ENCODE measurements at regions not wholly inside any gene's neighbourhood (a gene's known extent, or its start where the extent isn't known, plus 50 kb on each side); places are given as distances from the start of the nearest gene placed in this dataset.

DNA sequence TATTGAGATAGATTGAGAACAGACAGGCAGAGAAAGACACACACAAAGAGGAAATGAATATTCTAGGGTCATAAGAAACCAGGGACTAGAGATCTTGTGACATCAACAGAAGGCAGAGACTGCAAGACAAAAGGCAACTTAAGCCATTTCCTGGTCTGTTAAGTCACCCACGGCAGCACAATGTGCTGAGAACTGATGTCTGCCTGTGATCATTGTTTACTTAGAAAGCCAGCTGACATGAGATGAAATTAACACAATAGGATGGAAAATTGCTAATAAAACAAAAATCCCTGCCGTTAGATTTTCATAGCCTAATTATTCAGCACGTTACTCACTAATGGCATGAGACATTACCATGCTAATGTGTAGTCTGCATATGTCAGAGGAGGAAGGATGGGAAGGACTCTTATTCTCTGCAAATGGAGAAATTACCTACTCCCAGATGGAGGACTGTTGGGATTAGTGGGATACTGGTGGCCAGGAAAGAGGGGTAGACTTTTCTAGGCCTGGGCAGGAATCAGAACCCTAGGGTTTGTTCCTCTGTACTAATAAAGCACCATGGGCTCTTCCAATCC is 191.3 kb upstream of the PODXL start:
- in situ Hi-C loops (cut with HindIII; ENCODE audit: low sequenced_read_pairs), result no loop called here

DNA sequence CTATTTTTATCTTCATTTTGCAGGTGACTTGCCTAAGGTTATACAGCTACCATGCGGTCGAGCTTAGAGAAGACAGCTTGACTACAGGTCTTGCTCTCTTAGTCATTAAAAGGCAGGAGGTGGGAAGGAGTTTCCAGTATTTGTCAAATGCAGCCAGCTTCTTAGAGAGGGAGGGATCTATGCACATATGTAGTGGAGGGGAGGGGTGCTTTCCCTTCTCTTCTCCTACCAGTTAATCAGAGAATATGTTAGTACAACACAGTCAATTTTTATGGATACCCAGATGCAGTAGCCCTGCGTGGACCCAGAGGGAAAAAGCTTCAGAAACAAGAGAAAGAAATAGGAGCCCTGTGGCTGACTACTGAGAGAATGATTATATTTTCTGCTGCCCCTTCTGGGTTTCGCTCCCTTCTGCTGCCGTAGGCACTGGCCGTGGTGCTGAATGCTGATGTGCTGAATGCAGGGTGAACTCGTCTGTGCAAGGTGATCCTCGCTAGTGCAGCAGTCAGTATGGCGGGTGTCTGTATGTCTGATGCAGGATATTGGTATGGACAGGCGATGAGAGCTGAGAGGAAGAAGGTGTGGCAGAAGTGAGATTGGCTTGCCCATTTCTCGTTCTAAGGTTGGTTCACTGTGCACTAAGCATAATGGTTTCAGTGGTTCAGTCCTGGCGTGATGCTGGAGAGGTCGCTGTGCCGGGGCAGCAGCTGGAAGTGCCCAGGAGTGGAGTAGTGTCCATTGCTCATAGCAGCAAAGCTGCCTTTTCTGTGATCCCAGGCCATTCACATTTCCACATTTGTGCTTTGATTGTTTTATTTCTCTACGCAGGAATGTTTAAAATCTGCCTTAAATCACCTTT is 189.2 kb upstream of the PODXL start:
- in situ Hi-C loops (cut with HindIII; ENCODE audit: low sequenced_read_pairs), result no loop called here

DNA sequence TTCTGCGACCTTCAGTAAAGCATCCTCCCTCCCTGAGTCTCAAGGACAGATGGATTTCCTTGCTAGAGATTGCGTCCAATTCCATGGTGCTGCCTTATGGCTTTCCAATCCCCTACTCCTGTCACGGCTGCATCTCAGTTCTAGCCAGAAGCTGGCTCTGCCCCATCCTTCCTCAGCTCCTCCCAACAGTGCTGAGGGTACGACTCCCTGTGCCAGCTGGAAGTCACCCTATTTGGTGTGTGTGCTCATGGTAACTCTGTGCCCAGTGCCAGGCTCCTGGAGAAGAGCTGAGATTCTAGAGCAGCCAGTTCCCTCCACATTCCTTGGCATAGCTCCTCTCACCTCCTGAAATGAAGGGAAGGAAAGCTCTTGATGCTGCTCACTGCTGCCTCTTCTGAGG is 185.0 kb upstream of the PODXL start:
- in situ Hi-C loops (cut with HindIII; ENCODE audit: low sequenced_read_pairs), result no loop called here

DNA sequence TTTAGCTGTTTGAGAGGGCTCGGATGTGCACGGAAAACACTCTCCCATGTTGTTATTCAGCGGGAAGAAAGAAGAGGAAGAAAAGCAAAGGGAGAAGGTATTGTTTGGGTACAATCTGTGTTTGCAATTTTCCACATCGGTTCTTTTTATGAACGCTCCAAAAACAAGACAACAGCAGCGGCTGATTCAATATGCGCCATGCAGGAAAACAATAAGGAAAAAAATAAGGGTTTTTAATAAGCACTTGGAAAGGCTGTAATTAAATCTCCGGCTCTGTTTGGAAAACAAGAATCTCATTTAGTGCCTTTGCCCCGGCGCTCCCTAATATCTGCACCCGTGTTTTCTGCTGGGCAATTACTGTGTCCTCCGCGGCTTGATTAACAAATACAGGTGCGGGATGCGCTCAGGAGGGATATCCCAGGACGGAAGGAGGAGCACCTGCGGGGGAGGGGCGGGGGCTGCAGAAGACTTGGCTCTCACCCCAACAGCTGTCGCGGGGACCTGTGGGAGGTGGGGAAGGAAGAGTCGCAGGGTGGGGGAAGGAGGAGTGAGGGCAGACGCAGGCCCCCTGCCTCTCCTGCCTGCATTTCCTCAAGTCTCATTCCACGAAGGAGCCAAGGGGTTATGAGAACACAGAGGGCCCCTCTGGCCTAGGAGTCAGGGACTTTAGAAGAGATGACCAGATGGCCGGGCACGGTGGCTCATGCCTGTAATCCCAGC is 181.5 kb upstream of the PODXL start:
- in situ Hi-C loops (cut with HindIII; ENCODE audit: low sequenced_read_pairs), result no loop called here

DNA sequence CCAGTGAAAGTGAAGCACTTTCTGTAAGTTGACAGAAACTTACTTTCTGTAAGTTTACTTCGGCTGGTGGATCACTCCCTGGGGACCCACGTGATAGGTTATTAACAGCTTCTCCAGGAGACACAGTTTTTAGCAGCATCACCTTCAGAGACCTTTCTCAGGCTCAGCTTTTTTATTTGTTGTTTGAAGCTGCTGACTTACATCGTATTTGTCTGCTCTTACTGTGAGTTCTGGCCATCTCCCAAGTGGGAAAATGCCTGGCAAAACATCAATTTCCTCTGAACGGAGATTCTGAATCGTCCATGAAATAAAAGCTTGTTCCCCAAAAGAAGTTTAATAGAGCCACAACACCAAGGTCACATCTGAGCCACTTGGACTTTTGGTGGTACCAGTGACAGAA is 178.7 kb upstream of the PODXL start:
- in situ Hi-C loops (cut with HindIII; ENCODE audit: low sequenced_read_pairs), result no loop called here

DNA sequence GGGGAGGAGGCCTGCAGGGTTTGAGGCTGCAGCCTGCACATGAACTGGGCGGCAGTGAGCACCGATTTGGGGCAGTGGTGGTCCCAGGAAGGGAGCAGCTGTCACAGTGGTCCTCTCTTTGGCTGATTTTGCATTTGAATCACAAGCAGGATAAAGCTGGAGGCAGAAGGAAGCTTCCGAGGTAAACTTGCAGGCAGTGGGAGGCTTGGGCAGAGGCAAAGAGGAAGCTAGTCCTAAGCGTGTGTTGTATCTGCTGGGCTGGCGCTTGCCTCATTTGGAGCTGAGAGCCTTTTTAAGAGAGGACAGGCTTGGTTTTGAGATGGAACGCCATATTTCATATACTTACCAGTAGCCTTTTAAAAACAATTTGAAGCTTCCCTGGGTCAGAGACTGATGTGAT is 177.2 kb upstream of the PODXL start:
- in situ Hi-C loops (cut with HindIII; ENCODE audit: low sequenced_read_pairs), result no loop called here

DNA sequence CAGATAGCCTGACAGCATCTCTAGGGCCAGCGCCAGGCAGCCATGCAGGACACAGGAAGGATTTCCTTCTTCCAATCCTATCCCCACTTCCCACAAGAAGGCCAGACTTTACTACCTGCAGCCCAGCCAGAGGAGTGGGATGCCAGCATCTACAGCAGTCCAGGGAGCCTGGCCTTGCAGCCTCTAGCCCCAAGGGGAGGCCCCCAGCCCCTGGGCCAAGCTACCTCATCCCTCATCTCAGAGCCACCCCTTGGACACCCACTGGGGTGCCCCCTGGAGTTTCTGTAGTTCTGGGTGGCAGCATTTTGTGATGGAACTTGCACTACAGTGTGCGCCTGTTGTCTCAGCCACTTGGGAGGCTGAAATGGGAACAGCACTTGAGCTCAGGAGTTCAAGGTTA is 170.8 kb upstream of the PODXL start:
- in situ Hi-C loops (cut with HindIII; ENCODE audit: low sequenced_read_pairs), result no loop called here

DNA sequence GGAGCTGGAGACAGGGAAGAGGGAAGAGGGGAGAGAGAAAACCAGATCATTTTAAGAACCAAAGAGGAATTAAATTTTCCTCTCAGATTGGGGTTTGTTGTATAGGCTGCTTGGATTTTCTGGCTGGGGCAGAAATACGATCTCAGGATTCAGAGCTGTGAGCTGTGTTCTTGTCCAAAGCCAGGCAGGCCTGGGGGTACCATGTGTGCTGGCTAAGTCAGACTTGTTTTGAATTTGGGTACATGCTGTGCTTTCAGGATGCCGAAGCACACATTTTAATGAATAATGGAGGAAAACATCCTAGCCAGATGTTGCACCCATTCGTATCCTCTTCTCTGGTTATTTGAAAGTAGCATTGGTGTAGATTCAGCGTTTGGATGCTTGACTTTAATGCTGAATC is 170.3 kb upstream of the PODXL start:
- in situ Hi-C loops (cut with HindIII; ENCODE audit: low sequenced_read_pairs), result no loop called here

DNA sequence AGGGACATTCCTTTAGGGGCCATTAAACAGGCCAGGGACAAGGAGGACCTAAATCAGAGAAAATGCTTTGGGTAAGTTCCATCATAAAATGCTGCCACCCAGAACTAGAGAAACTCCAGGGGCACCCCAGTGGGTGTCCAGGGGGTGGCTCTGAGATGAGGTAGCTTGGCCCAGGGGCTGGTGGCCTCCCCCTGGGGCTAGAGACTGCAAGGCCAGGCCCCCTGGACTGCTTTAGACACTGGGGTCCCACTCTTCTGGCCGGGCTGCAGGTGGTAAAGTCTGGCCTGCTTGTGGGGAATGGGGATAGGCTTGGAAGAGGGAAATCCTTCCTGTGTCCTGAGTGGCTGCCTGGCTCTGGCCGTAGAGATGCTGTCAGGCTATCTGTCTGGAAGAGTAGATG is 169.6 kb upstream of the PODXL start:
- in situ Hi-C loops (cut with HindIII; ENCODE audit: low sequenced_read_pairs), result no loop called here

DNA sequence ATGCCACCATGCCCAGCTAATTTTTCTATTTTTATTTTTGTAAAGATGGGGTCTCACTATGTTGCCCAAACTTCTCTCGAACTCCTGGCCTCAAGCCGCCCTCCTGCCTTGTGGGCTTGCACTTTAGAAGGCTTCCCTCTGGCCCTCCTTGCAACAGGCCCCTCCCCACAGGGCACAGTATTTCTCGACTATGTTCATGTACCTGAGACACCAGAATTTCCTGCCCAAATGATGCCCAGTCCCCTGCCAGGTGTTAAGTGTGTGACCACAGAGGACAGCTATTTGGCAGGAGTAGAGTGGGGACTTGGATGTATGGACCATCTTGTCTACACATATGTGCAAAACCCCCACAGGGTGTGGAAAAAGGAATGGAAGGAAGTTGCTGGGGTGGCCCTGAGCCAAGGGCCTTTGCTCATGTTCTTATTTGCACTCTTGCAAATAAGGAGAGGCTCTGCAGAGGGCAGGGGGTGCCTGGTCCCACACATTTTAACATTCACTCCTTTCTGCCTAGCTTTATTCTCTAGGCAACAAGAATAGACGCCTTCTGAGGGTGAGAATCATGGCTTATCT is 168.4 kb upstream of the PODXL start:
- in situ Hi-C loops (cut with HindIII; ENCODE audit: low sequenced_read_pairs), result no loop called here

DNA sequence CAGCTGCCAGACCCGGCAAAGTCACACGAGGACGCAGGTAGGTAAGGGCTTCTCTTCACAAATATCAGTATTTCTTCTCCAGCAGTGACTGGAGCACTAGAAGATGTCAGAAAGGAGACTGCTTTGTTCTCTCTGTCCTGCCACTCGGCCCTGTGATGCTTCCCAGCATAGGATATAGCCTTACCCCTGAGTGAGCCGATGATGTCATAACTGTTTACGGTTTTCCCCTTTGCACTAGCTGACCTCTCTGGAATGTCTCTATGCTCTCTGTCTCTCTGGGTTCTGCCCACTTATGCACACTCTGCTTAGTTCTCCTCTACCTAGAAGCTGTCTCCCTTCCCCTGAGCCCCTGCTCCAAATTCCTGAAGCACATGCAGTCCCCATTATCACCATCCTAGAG is 167.5 kb upstream of the PODXL start:
- in situ Hi-C loops (cut with HindIII; ENCODE audit: low sequenced_read_pairs), result no loop called here

DNA sequence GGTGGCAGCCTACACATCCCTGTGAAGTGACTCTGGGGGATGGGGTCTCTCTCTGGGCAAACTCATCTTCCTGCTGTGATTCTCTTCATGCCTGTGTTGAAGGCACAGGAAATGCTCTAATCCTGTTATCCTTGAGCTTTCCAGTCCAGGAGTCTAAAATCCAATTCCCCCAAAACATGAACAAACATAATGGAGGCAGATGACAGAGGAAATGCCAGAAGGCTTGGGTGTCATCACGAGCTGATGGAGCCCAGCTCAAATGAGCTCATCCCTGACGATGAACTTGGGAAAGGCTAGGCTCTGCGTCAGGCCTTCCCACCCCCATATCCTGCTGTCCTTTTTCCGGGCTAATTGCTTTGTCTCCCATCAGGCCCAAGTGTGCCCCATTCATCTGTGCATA is 165.9 kb upstream of the PODXL start:
- in situ Hi-C loops (cut with HindIII; ENCODE audit: low sequenced_read_pairs), result no loop called here

DNA sequence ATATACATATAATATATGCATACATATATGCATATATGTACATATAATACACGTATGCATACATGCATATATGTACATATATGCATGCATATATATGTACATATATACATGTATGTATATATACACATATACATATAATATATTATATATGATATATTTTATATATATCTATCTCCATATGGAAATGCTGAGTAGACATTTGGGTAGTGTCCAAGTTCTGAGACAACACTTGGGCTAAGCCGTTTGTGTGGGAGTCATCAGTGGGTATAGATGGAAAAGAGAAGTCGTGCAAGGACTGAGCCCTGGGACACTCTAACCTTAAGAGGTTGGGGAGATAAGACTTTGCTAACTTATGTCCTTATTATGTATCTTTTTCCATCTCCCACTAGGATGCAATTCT is 165.2 kb upstream of the PODXL start:
- in situ Hi-C loops (cut with HindIII; ENCODE audit: low sequenced_read_pairs), result no loop called here

DNA sequence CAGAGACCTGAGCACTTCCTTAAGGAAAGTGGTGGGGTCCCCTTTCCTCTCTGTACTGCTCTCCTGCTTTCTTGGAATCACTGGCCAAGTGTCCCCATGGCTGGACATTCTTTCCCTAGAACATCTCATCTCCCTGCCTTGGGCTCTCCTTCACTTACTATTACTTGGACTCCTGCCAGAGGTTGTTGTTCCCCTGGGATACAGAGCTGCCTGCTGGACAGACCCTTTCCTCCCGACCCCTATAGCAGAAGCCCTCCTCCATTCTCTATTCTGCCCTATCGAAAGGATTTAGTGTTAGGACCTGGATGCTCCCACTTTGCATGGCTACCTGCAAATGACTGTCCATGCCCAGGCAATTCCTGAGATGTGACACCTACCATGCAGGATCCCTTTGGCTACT is 164.3 kb upstream of the PODXL start:
- in situ Hi-C loops (cut with HindIII; ENCODE audit: low sequenced_read_pairs), result no loop called here

DNA sequence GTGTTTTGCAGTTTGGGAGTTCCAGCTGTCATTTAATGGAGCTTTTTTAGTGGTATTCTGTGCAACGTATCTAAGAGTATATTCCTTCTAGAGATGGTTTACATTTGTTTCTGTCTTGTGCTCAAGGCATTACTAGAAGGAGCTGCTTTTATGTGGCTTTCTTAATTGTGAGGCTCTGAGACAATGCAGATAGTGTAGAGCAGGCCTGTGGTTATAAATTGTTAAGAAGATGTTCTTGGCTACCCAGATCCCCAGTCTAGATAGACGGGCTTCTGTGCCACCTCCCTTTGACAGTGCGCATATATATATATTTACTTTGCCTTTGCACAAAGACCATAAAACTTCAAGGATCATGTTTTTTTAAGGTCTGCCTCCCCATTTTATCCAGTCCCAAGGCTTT is 160.8 kb upstream of the PODXL start:
- in situ Hi-C loops (cut with HindIII; ENCODE audit: low sequenced_read_pairs), result no loop called here

DNA sequence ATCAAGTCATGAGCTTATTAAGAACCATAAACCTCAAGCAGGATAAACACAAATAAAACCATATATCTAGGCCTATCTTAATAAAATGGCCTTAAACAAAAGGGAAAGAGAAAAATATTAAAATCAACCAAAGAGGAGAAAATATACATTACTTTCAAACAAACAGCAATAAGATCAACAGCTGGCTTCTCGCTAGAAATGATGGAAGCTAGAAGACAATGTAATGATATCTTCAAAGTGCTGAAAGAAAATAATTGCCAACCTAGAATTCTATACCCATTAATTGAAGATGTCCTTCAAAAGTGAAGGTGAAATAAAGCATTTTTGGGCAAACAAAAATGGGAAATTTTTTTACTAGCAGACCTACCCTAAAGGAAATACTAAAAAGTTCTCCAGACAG is 142.9 kb upstream of the PODXL start:
- in situ Hi-C loops (cut with HindIII; ENCODE audit: low sequenced_read_pairs), result no loop called here

DNA sequence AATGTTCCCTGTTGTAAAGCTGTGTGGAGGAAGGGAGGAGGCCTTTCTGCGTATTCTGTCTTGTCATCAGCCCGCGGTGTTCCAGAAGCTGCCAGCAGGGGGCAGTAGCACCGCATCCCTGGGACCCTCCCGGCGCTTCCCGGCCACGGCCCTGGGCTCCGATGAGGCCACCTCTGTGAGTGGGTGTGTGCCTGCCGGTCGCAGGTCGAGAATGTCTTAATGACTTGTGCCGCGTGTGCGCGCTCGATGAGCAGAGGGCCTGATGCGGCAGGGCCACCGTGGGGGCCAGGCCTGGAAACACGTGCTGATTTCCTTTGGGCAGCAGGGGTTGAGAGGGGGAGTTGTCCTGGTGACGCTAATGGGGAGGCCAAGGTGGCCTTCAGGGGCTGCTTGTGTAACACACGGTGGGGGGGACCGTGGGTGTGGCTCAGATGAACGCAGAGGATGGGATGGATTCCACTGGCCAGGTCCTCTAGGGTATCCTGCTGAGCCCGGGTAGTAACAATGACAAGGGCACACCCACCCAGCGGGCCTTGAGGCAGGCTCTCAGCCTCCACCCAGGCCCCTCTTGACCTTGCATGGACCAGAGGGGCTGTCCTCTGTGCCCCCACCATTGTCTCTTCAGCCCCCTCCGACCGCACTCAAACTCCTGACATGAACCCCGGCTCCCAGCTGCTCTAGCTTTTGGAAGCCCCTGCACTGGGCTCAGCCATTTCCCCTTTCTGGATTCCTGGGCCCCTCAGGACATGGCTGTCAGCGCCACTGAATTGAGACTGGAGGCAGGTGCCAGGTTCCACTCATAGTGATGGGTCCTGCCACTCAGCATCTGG is 135.9 kb upstream of the PODXL start:
- in situ Hi-C loops (cut with HindIII; ENCODE audit: low sequenced_read_pairs), result no loop called here

DNA sequence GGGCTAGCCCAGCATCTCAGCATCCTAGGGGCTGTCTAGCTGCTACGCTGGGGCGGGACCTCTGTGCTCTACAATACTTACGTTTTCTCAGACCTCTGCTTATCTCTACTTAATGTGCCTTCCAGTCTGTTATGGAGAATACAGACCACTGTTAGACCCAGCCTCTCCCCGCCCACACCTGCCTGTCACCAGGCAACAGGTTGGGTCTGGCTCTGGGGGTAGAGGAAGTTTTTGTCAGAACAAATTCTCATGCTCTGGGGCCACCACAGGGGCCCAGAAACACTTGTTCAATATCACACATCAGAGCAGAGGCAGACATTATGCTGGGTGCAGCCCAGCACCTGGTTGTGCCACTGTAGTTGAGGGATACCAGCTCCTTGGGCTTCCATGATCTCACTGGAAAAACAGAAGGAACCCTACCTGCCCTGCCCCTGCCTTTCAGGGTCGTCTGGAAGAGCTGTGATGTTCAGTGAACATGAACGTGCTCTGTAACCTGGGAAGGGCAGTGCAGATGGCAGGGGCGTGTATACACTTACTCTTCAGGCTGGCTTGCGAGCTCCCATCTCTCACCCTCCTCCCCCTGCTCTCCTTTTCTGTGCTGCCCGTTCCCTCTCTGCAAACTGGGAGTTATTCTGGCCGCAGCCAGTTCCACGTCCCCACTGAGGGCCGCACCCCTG is 135.2 kb upstream of the PODXL start:
- in situ Hi-C loops (cut with HindIII; ENCODE audit: low sequenced_read_pairs), result no loop called here

DNA sequence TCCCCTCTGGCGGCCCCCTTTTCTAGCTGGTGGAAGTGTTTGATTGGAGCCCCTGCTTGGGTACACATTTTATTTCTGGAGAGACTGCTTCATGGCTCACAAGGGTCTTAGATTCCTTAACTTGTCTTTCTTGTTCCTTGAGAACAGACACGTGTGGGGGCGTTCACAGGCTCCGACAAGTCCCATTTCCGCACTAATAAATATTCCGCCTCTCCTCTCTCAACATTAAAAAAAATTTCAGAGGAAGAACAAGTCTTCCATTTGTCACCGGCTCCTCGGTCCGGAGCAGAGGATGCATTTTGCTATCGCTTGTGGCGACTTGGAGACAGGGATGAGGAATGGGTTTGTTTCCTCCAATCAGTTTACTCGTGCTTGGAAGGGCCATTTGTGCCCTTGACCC is 134.0 kb upstream of the PODXL start:
- in situ Hi-C loops (cut with HindIII; ENCODE audit: low sequenced_read_pairs), result no loop called here

DNA sequence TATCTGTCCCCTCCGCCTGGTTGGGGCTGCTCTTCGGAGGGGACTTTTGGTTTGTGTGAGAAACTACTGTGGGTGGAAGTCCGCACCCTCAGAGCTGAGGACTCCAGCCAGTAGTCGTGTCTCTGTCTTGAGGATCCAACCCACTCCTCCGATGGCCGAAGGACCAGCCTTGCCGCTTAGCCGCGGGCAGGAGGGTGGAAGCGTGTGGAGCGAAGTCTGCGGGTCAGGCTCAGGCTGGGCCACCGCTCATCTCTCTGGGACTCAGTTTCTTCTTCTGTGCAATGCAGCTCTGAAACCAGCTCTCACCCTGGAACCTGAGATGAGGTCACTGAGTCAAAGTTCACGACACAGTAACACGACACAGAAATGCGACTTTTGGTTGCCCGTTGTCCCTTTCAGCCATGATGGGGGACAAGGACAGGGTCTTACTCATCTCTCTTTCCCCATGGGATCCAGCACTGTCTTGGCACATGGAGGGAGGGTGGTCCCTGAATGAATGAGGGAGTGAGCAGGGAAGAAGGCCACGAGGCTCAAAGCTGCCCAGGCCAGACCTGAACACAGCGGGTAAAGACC is 133.3 kb upstream of the PODXL start:
- in situ Hi-C loops (cut with HindIII; ENCODE audit: low sequenced_read_pairs), result no loop called here
